ENCODE measurements at regions not wholly inside any gene's neighbourhood (a gene's known extent, or its start where the extent isn't known, plus 50 kb on each side); places are given as distances from the start of the nearest gene placed in this dataset.
"Not testable (repeated sequence)": the region's sequence is repeated elsewhere in the genome, so short reads cannot be mapped to it uniquely, and the experiment has no call there.

- Mint-ChIP-seq H3K27me3 (no peaks in the 10 kb centered on the region), H3K4me3 (no peak overlapping the region), H3K27ac (no peak overlapping the region), H3K36me3 (no peaks in the 10 kb centered on the region), H3K9me3 (peaks cover 0 to 3% (median 0%) of the 10 kb centered on the region in 3 donors), H3K4me1 (no peaks in the 10 kb centered on the region)
These were observed 267.3 kb upstream of the AZI2 start for GRCh38 chr3:28615971-28616370.

- Mint-ChIP-seq H3K36me3 (no peaks in the 10 kb centered on the region), H3K27me3 (no peaks in the 10 kb centered on the region), H3K9me3 (peaks cover 0 to 3% (median 3%) of the 10 kb centered on the region in 3 donors), H3K27ac (no peak overlapping the region), H3K4me1 (no peaks in the 10 kb centered on the region), H3K4me3 (no peak overlapping the region)
These were observed 269.2 kb upstream of the AZI2 start for GRCh38 chr3:28617821-28618220.

GRCh38 chr3:28623106-28623505, 274.5 kb upstream of the AZI2 start:
- Mint-ChIP-seq H3K27me3 (no peaks in the 10 kb centered on the region), H3K9me3 (peaks cover 1 to 7% (median 4%) of the 10 kb centered on the region in 3 donors), H3K27ac (no peak overlapping the region), H3K36me3 (no peaks in the 10 kb centered on the region), H3K4me1 (no peaks in the 10 kb centered on the region), H3K4me3 (no peak overlapping the region)

GRCh38 chr3:28624084-28624483, 275.5 kb upstream of the AZI2 start:
- Mint-ChIP-seq H3K36me3 (no peaks in the 10 kb centered on the region), H3K9me3 (peaks cover 1 to 4% (median 4%) of the 10 kb centered on the region in 3 donors), H3K4me1 (no peaks in the 10 kb centered on the region), H3K27me3 (no peaks in the 10 kb centered on the region), H3K27ac (no peak overlapping the region), H3K4me3 (no peak overlapping the region)

GRCh38 chr3:28627843-28628242, 279.2 kb upstream of the AZI2 start:
- H3K27ac Mint-ChIP-seq, H3K27me3 Mint-ChIP-seq, H3K36me3 Mint-ChIP-seq, H3K9me3 Mint-ChIP-seq, H3K4me3 Mint-ChIP-seq, H3K4me1 Mint-ChIP-seq: not testable (repeated sequence)

- Mint-ChIP-seq H3K4me3 (no peak overlapping the region), H3K27me3 (no peaks in the 10 kb centered on the region), H3K36me3 (no peaks in the 10 kb centered on the region), H3K4me1 (no peaks in the 10 kb centered on the region), H3K9me3 (peaks cover 0 to 2% (median 0%) of the 10 kb centered on the region in 3 donors), H3K27ac (no peak overlapping the region)
These were observed 285.4 kb upstream of the AZI2 start for GRCh38 chr3:28634019-28634418.

GRCh38 chr3:28637742-28638141, 289.1 kb upstream of the AZI2 start:
- Mint-ChIP-seq H3K27me3 (peaks cover 1% of the 10 kb centered on the region), H3K9me3 (peaks cover 0 to 2% (median 0%) of the 10 kb centered on the region in 3 donors), H3K36me3 (no peaks in the 10 kb centered on the region), H3K4me3 (no peak overlapping the region), H3K27ac (no peak overlapping the region), H3K4me1 (no peaks in the 10 kb centered on the region)

GRCh38 chr3:28645149-28645548, 296.5 kb upstream of the AZI2 start:
- Mint-ChIP-seq H3K4me3 (no peak overlapping the region), H3K27ac (no peak overlapping the region), H3K27me3 (no peaks in the 10 kb centered on the region), H3K9me3 (no peaks in the 10 kb centered on the region), H3K36me3 (no peaks in the 10 kb centered on the region), H3K4me1 (no peaks in the 10 kb centered on the region)

- H3K27me3 Mint-ChIP-seq: no peaks in the 10 kb centered on the region
- H3K9me3 Mint-ChIP-seq: no peaks in the 10 kb centered on the region
- no peak overlapping the region for H3K4me3 Mint-ChIP-seq
- no peak overlapping the region for H3K27ac Mint-ChIP-seq
- no peaks in the 10 kb centered on the region for H3K4me1 Mint-ChIP-seq
- H3K36me3 Mint-ChIP-seq: no peaks in the 10 kb centered on the region
These were observed 297.8 kb upstream of the AZI2 start for GRCh38 chr3:28646435-28646834.

- H3K27ac Mint-ChIP-seq: no peak overlapping the region
- H3K4me1 Mint-ChIP-seq: no peaks in the 10 kb centered on the region
- peaks cover 0 to 1% (median 0%) of the 10 kb centered on the region in 3 donors for H3K9me3 Mint-ChIP-seq
- H3K36me3 Mint-ChIP-seq: no peaks in the 10 kb centered on the region
- no peaks in the 10 kb centered on the region for H3K27me3 Mint-ChIP-seq
- H3K4me3 Mint-ChIP-seq: no peak overlapping the region
These were observed 300.6 kb upstream of the AZI2 start for GRCh38 chr3:28649266-28649665.

GRCh38 chr3:28651159-28651558, 302.5 kb upstream of the AZI2 start:
- Mint-ChIP-seq H3K27me3 (no peaks in the 10 kb centered on the region), H3K9me3 (peaks cover 0 to 1% (median 0%) of the 10 kb centered on the region in 3 donors), H3K4me3 (no peak overlapping the region), H3K36me3 (no peaks in the 10 kb centered on the region), H3K4me1 (no peaks in the 10 kb centered on the region), H3K27ac (no peak overlapping the region)

GRCh38 chr3:28664123-28664522, 315.5 kb upstream of the AZI2 start:
- H3K27me3 Mint-ChIP-seq: no peaks in the 10 kb centered on the region
- no peaks in the 10 kb centered on the region for H3K9me3 Mint-ChIP-seq
- H3K4me1 Mint-ChIP-seq: peaks cover 0 to 1% (median 0%) of the 10 kb centered on the region in 3 donors
- no peak overlapping the region for H3K27ac Mint-ChIP-seq
- no peak overlapping the region for H3K4me3 Mint-ChIP-seq
- no peaks in the 10 kb centered on the region for H3K36me3 Mint-ChIP-seq

GRCh38 chr3:28667646-28668621, 319.3 kb upstream of the AZI2 start:
- no peak overlapping the region for H3K27ac Mint-ChIP-seq
- H3K4me3 Mint-ChIP-seq: no peak overlapping the region
- H3K4me1 Mint-ChIP-seq: peaks cover 0 to 1% (median 0%) of the 10 kb centered on the region in 3 donors
- H3K27me3 Mint-ChIP-seq: no peaks in the 10 kb centered on the region
- H3K9me3 Mint-ChIP-seq: no peaks in the 10 kb centered on the region
- H3K36me3 Mint-ChIP-seq: no peaks in the 10 kb centered on the region

GRCh38 chr3:28669870-28670269, 321.2 kb upstream of the AZI2 start:
- no peak overlapping the region for H3K4me3 Mint-ChIP-seq
- H3K27me3 Mint-ChIP-seq: no peaks in the 10 kb centered on the region
- H3K9me3 Mint-ChIP-seq: peaks cover 0 to 4% (median 0%) of the 10 kb centered on the region in 3 donors
- peaks cover 0 to 1% (median 0%) of the 10 kb centered on the region in 3 donors for H3K4me1 Mint-ChIP-seq
- H3K27ac Mint-ChIP-seq: no peak overlapping the region
- no peaks in the 10 kb centered on the region for H3K36me3 Mint-ChIP-seq

GRCh38 chr3:28672406-28672805, 323.8 kb upstream of the AZI2 start:
- Mint-ChIP-seq H3K4me1 (no peaks in the 10 kb centered on the region), H3K27me3 (no peaks in the 10 kb centered on the region), H3K9me3 (peaks cover 0 to 4% (median 2%) of the 10 kb centered on the region in 3 donors), H3K27ac (no peak overlapping the region), H3K4me3 (no peak overlapping the region), H3K36me3 (no peaks in the 10 kb centered on the region)

GRCh38 chr3:28673446-28673845, 324.8 kb upstream of the AZI2 start:
- Mint-ChIP-seq H3K9me3 (peaks cover 0 to 4% (median 2%) of the 10 kb centered on the region in 3 donors), H3K4me3 (no peak overlapping the region), H3K4me1 (no peaks in the 10 kb centered on the region), H3K36me3 (no peaks in the 10 kb centered on the region), H3K27me3 (no peaks in the 10 kb centered on the region), H3K27ac (no peak overlapping the region)

Data from IgD-negative memory B cell (primary cell).